ENCODE measurements at regions not wholly inside any gene's neighbourhood (a gene's known extent, or its start where the extent isn't known, plus 50 kb on each side); places are given as distances from the start of the nearest gene placed in this dataset.

GRCh38 chr13:26834646-26835045 lies 74.1 kb upstream of the GPR12 start:
- no peak overlapping the region for H2AFZ ChIP-seq (ENCODE audit: low read depth, low read length, poor library complexity, severe bottlenecking)
- no peak overlapping the region for H3K4me3 ChIP-seq (replicated peaks in 1 of 2; ENCODE audit: low read depth in 1 of 2, low read length in 2 of 2)
- H3K36me3 ChIP-seq (ENCODE audit: control insufficient read depth in 1 of 2, insufficient read depth in 2 of 2, low read length in 2 of 2) = no peaks in the 10 kb centered on the region
- H3K27ac ChIP-seq (ENCODE audit: low read depth, low read length) = no peak overlapping the region
- POLR2A ChIA-PET = no interaction called here
- no peak for ATAC-seq
- RAD21 ChIA-PET (ENCODE audit: low non-redundant PET in 1 of 2, low total read pairs in 2 of 2, uncharacterized antibody in 2 of 2, unreplicated experiment in 2 of 2) = no interaction called here
- H3K79me2 ChIP-seq (ENCODE audit: insufficient read depth, low read length) = no peaks in the 10 kb centered on the region
- no peak overlapping the region for H3K9ac ChIP-seq (ENCODE audit: low read length)
- no peaks in the 10 kb centered on the region for H3K9me2 ChIP-seq (ENCODE audit: insufficient read depth)
- no peaks in the 10 kb centered on the region for H3K9me3 ChIP-seq (ENCODE audit: control insufficient read depth in 1 of 2, insufficient read depth in 1 of 2, low read depth in 1 of 2, low read length in 2 of 2)
- H3K4me2 ChIP-seq (ENCODE audit: low read length) = no peak overlapping the region
- BruUV-seq (replicated peaks) = no TSS peak
- H3K4me1 ChIP-seq (ENCODE audit: control insufficient read depth in 1 of 2, insufficient read depth in 2 of 2, low read length in 2 of 2) = no peaks in the 10 kb centered on the region
- TF ChIP-seq SIN3A (IDR thresholded peaks at IDR 0.05; ENCODE audit: low read depth) (no peak), POLR2A (IDR thresholded peaks at IDR 0.05; ENCODE audit: borderline replicate concordance, extremely low read depth, insufficient read depth, insufficient read length) (no peak), SRF (IDR thresholded peaks at IDR 0.05; ENCODE audit: low read depth) (no peak), EZH2phosphoT487 (IDR thresholded peaks at IDR 0.05; ENCODE audit: borderline replicate concordance) (no peak), ZNF274 (IDR thresholded peaks at IDR 0.05; ENCODE audit: low read depth, low read length) (no peak), FOSL1 (IDR thresholded peaks at IDR 0.05; ENCODE audit: low read depth) (no peak), ELF1 (IDR thresholded peaks at IDR 0.05; ENCODE audit: borderline replicate concordance, low read depth) (no peak), CTCF (IDR thresholded peaks at IDR 0.05 in 2 of 3, conservative IDR thresholded peaks at IDR 0.05 in 1 of 3; ENCODE audit: borderline replicate concordance in 1 of 3, insufficient read depth in 1 of 3, low read depth in 2 of 3, low read length in 2 of 3) (no peak), JUND (IDR thresholded peaks at IDR 0.05) (no peak), YY1 (IDR thresholded peaks at IDR 0.05; ENCODE audit: extremely low read depth, insufficient replicate concordance, low read depth, low read length) (no peak), EZH2 (IDR thresholded peaks at IDR 0.05) (no peak), EGR1 (IDR thresholded peaks at IDR 0.05; ENCODE audit: low read depth) (no peak), ZBTB33 (IDR thresholded peaks at IDR 0.05; ENCODE audit: extremely low read depth, insufficient replicate concordance, low read length) (no peak), RAD21 (IDR thresholded peaks at IDR 0.05; ENCODE audit: low read depth) (no peak)
- H4K20me1 ChIP-seq (ENCODE audit: insufficient read depth) = no peaks in the 10 kb centered on the region
- DNase-seq (ENCODE audit: low read depth, low spot score) = no peak
- intact Hi-C loops (cut with micrococcal nuclease) = no loop called here
- CTCF ChIA-PET = no interaction called here
- H3K27me3 ChIP-seq (ENCODE audit: insufficient read depth, low read length) = peaks cover 60% of the 10 kb centered on the region
